ENCODE measurements at regions not wholly inside any gene's neighbourhood (a gene's known extent, or its start where the extent isn't known, plus 50 kb on each side); places are given as distances from the start of the nearest gene placed in this dataset.

DNA sequence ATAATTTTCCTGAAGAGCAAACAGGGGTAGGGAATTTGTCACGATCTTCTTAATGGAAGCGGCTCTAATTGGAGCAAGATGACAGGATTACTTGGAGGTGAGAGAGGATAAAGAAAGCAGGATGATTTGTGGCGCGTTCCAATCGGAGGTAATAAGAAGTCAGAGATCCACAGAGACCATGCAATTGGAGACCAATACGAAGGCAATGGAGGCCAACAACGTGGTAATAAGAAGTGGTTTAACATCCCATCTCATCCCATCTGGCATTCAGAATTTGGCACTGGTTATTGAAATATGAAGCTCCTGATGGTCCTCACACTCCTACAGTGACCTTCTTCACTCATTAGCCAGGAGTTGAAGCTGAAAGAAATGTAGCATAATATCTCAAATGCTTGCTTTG is 130.6 kb downstream of the DLEU7 start:
- TF ChIP-seq, protein P1, sequence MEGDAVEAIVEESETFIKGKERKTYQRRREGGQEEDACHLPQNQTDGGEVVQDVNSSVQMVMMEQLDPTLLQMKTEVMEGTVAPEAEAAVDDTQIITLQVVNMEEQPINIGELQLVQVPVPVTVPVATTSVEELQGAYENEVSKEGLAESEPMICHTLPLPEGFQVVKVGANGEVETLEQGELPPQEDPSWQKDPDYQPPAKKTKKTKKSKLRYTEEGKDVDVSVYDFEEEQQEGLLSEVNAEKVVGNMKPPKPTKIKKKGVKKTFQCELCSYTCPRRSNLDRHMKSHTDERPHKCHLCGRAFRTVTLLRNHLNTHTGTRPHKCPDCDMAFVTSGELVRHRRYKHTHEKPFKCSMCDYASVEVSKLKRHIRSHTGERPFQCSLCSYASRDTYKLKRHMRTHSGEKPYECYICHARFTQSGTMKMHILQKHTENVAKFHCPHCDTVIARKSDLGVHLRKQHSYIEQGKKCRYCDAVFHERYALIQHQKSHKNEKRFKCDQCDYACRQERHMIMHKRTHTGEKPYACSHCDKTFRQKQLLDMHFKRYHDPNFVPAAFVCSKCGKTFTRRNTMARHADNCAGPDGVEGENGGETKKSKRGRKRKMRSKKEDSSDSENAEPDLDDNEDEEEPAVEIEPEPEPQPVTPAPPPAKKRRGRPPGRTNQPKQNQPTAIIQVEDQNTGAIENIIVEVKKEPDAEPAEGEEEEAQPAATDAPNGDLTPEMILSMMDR (IDR thresholded peaks at IDR 0.05) = no peak
- TF ChIP-seq ZFX (IDR thresholded peaks at IDR 0.05; ENCODE audit: borderline replicate concordance) = no peak
